GM21528 (cell line): ENCODE measurements at regions not wholly inside any gene's neighbourhood (a gene's known extent, or its start where the extent isn't known, plus 50 kb on each side); places are given as distances from the start of the nearest gene placed in this dataset.

Experiments used
- ATAC-seq: cut with Tn5 transposase; IDR thresholded peaks from one replicate; pipeline ENCODE4 v1.9.1; 2021; ENCODE audit warnings: mild to moderate bottlenecking, moderate library complexity; ENCODE audit not compliant: unreplicated experiment, low FRiP score

DNA sequence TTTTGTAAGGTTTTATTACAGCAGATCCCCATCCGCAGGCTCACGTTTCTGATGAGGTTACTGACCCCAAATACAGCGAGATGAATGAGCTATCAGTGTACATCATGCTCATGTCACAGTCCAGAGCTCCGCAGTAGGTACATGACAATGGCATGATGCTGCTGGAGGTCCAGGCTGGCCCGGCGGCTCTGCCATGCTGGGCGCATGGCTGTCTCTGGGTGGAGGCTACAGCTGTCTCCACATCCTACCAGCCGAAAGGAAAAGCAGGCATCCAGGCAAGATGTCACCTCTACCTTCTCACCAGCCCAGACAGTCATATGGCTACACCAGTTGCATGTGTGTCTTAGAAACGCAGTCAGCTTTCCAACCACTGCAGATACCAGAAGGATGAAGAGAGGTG lies 90.9 kb upstream of the RNF32 start:
- ATAC-seq: no peak

DNA sequence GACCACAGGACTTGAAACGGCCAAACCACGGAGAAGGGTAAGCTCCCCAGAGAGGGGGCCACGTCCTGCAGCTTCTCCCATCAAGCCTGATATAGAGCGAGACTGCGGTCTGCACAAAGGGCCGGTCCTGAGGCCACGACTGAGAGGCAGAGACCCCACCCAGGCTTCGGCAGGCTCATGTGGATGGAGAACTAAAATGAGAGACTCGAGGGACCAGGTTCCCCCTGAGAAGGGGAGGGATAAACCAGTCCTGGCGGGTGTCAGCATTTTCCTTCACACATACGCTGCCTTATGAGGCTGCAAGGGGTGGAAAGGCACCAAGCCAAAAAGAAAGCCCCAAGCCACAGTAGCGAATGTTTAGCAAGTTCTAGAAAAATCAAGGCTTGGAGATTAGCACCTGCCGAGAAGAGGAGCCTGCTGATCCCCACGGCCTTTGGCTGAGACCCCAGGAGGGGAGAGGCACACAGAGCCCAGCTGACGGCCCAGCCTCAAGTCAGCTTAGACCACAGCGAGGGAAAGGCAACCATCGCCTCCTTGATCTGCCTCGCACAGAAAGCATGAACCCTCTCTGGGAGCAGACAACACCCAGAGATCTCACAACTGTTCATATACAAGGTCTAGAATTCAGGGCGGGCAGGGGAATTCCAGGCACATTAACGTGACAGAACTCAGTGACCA lies 92.6 kb upstream of the RNF32 start:
- ATAC-seq: no peak

DNA sequence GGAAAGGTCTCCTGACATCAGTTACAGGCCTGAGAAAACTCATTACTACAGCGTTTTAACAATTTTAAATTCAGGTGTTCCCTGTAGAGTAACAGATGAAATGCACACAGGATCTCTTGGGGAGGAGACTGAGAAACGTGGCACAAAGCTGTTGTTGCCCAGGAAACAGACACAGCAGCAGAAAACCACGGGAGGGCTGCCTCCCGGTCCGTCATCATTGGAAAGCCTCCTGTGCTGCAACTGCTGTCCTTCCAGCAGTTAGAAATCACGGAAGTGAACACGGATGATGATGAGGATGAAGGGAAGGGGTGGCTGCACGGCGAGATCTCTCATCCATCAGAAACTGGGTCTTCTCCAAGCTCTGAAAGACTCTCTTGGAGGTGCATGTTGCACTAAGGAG lies 94.6 kb upstream of the RNF32 start:
- ATAC-seq: no peak

DNA sequence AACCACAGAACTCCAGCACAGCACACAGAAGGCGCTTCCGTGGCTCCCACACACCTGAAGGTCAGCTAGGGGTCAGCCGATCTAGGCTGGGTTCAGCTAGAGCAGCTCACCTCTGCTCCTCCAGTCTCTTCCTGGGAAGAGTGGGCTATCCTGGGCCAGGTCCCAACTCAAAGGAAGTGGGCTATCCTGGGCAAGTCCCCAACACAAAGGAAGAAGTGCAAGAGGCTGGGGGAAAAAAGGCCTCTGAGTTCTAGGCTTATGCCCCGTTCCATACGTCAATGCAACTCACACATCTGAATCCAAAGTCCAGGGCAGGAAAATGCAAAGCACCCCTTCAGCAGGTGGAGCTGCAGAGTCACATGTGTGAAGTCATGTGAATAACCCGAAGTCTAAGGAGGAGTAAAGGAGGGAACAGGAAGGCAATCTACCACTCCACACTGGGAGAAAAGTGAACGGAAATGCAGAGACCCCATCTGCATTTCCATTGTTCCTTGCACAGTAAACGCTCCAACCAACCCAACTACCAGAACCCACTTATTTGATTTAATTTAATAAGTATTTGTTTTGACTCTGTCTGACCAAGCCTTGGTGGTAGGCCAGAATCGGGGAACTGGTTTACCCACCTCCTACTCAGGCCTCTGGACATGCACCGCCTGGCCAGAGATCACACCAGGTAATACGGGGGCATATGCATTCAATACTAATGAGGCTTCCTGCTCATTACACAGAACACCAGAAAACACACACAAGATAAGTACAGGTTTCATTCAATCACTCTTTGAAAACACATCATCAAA lies 95.5 kb upstream of the RNF32 start:
- no peak for ATAC-seq

DNA sequence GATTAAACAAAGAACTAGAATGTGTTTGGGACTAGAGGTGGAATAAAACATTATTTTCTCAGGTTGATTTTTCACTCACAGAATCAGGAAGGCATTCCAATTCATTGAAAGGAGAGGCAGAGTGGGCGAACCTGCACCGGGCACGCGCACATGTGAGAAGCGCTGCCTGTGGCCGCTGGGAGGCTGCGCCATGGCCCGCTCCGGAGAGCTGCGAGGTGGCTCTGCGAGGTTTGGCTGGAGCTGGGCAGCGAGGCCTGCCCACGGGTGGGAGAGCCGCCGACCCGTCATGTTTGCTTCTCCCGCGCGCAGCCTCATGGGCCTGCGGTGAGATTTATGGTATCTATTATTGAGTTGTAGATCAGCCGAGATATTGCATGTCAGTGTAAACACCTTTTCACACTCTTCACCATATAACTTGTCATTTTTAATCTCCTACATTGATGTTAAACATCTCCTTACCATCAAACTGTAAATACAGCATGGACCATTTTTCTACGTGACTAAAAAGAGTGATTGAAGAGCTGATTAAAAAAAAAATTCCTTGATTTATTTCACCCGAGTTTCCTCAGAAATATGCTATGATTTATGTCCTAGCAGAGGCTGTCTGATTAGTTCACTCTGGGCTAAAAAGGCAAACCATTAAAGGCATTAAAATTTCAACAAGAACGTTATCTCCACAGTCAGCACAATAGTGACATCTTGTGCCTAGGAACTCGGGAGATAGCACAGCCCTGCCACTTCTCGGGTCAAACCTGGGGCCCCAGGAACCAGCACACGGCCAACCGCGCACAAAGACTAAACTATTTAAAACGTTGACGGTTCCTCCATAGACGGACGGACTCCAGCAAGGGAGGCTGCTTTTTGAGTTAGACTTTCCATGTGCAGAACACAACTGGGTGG lies 96.6 kb upstream of the RNF32 start:
- no peak for ATAC-seq

DNA sequence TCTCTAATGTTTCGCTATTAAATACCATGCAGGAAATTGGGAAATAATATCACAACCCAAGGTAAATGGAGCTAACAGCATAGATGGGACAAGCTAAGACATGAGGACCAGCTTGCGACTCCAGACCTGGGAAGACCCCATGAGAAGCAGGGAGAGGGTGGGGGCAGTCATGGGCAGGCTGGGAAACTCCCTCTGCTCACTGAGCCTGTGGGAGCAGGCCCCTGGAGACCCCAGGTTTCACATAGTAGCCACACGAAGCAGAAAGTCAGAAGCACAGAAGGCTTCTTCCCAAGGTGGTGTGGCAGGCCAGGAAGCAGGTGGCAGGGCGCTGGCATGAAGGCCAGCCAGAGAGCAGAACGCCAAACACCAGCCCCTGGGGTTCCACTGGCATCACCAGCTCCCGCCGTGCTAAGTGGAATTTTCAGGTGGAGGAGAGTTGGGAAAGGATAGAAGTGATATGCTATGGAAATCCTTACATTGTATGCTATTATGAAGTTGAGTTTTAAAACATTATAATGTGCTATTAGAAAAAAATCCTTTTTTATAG lies 99.9 kb upstream of the RNF32 start:
- no peak for ATAC-seq

DNA sequence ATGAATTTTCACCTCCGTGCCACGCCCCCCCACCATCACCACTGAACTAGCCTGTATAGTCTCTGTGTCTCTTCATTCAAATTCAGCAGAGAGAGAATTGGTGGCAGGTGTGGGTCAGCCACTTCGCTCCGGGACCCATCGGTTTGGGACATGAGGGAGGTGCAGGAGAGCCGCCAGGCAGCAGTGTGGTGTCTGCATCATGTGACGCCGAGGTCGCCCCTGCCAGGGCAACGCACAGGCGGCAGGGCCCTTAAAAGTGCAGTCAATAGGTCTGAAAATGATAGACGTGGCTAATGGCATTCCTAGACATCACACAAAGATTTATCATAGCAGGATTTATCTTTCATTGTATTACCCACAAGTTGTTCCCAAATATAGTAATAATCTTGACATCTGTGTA lies 100.6 kb upstream of the RNF32 start:
- no peak for ATAC-seq

DNA sequence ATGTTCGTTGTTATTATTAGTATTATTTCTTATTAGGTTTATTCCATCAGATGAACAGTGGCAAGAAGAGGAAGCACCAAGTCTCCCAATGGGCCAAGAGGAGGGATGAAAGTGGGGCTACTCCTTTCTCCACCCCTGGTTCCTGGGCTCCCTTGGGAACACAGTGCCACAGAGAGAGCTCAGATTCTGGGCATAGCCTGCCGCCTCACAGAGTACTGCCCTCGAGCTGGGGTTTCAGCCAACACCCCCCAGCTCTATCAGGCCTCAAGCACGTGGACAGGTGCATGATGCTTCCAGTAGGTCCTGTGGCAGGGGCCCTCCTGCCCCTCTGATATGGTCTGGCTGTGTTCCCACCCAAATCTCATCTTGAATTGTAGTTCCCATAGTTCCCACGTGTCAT lies 103.6 kb upstream of the RNF32 start:
- no peak for ATAC-seq

DNA sequence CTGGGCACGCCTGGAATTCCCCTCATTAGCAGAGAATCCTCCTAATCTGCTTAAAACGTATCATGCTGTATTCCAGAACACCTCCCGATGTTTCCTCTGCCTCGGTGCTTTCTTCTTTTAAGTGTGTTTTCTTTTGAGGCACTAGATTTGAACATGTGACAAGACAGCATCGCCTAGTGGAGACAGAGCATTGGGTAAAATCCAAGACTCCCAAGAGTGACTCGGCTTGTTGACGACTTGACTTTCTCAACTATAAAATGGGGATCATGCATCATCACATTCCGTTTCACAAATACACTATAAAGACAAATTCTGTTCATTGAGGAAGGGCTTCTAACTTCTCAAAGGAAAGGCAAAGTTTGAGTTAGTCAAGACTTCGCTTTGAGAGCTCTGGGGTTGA lies 105.6 kb upstream of the RNF32 start:
- ATAC-seq: no peak

DNA sequence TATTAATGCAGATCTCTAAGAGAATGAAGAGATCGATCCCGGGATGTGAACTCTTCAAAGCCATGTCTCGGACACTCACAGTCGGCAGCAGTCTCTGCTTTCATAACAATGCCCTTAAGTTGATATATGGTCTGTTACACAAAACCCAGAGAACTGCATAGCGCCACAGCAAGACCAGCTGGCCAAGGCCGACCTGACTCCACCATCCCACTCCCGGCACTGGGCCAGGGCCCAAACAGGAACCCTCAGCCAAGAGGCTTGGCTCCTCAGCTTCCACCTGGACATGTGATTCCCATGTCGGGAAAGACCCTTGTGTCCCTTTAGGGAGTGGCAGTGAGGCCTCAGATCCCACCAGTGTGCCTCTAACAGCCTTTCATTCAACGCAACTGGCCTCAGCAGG lies 106.6 kb upstream of the RNF32 start:
- ATAC-seq: no peak

DNA sequence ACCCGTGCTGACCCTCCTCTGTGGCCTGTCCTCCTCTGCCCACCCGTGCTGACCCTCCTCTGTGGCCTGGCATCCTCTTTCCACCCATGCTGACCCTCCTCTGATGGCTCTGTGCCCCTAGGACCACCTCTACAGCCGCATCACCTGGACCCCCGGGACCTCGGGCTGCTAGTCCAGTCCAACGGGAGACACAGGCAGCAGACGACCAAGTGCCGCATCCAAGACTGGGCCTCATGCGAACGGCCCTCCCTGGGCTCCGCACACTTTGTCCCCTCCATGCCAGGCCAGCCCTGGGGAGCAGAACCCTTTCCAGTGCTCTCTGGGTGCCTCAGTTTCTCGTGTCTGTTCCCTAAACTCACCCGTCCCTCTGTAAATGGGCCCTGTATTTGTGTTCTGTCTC lies 107.2 kb upstream of the RNF32 start:
- no peak for ATAC-seq

DNA sequence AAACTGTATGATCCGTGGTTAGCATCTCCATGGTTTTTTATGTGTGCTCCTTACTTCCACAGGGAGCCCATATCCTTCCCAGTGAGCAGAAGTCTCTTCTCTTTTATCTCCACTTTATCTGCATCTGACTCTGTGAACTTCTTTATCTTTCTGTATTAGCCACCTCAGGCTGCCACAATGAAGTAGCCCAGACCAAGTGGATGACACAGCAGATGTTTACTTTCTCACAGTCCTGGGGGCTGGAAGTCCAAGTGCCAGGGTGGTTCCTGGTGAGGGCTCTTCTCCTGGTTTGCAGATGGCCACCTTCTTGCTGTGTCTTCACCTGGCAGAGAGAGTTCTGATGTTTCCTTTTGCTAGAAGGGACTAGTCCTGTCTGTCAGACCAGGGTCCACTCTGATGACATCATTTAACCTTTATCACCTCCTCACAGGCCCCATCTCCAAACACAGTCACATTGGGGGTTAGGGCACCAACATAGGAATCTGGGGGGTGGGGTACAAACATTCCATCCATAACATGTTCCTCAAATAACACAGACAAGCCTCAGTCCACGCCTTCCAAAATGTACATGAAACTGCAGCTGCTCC lies 108.5 kb upstream of the RNF32 start:
- ATAC-seq: no peak

DNA sequence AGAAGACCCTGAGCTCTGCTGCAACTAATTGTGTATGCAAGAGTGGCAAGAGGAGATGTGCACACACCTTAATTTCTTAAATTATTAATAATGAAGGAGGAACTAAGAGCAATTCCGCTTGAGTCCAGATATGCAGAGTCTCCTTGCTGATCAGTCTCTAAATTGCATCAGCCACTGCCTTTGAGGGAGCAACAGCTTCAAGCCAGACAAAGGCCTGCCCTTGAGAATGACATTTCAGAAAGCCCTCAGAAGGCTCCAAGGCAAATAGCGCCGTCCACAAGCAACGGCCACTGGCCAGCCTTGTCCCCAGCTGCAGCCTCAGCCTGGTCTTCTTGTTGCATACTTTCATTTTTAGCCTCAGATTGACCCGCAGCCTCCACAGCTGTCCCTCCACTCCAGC lies 110.6 kb upstream of the RNF32 start:
- ATAC-seq: no peak

DNA sequence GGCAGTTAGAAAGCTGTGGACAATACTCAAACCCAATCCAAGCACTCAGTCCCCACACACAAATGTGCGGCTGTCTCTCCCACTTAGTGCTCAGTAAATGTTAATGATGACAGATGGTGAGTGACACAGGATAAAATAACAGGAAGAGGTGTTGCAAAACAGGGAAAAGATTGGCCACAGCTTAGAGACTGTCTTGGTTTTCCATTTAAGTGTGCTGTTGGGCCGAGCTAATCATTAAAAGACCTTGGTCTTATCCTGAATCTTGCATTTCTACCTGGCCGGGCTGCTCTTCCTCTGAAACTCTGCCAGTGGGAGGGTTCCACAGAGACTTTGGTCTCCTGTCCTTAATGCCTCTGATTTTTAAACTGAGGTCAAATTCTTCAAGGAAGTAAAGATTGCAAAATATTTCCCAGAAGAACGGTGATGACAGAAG lies 113.1 kb upstream of the RNF32 start:
- ATAC-seq: no peak

DNA sequence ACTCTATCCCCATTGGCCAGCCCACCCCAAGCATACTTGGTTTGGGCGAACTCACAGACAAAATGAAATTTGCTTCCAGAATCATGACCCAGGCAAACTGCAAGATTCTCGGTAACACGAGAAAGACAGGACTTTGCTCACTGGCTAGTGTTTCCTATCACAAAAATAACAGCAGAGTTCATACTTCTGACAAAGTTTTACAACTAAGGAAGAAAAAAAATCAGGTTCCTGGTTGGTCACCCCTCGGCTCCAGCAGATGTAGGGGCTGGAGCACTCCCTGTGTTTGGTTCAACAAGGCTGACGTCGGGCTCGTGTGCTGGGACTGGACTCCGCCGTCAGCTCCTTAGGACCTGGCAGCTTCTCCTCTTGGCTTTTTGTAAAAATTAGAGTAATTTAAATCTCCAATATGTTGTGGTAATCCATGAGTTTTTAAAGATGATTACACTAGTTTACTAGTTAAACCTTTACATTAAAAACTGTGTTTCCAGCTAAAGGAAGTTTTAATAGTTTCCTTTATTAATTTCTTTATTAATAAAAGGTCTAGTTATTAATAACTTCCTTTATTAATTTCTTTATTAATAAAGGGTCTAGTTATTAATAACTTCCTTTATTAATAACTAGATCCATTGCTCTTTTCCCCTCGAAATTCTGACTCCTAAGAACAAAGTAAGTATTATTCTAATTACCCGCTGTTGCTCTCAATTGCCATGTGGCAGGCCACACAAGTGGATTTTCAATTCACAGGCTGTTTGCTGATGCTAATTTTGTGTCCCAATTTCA lies 115.6 kb upstream of the RNF32 start:
- ATAC-seq: no peak

DNA sequence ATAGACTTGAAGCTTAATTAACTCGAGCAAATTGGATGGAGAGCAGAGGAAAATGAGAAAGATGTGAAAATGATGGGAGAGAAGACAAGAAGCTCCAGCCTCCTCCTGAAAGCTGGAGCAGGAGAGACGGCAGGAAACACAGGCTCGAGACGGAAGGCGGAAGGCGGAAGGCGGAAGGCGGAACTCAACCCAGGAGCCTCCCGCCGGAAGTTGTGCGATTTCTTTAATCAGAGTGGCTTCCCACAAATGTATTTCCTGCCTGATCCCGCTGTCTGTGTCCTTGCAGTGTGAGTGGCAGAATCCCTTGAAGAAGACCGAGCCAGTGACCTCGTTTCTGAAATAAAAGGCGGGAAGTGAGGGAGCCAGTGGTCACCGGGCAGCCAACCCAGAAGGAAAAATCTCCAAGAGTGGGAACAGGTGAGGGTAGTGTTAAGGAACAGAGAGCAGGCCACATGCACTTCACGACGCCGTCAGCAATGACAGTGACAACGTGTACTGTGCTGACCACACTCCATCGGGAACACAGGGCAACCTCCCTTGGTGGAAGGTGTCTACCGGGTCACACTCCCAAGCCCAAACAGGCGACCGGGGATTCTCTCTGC lies 117.0 kb upstream of the RNF32 start:
- ATAC-seq: no peak

DNA sequence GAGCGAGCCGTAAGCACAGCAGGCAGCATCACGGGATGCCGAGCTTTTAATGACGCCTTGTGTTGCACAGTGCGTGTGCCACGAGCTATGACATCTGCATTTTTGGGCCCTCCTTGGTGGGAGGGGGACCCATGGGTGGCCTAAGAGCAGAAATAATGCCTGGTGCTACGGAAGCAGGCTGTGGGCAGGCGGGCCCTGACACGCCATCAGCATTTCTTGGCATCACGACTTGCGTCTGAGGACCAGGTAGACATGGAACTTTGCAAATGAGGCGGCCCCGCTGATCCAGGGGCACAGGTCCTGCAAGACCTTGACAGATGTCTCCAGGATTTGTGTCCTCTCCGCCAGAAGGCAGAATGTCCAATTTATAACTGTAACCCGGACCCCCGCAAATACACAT lies 117.8 kb upstream of the RNF32 start:
- no peak for ATAC-seq

DNA sequence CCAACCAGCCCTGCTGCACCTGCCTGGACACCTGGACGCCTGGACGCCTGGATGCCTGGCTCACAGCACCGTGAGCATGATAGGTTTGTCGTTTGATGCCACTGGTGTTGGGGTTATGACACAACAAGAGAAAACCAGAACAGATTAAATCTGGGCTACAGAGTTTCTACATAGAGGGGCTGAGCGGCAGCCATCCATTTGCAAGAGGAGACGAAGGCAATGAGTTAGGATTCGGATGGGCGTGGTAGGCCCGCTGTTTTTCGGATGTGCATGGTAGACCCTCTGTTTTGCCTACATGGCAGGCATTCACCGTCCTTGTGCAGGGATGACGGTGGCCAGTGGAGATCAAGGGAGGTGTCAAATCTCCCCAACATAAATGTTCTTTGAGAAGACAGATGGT lies 121.5 kb upstream of the RNF32 start:
- ATAC-seq: no peak

DNA sequence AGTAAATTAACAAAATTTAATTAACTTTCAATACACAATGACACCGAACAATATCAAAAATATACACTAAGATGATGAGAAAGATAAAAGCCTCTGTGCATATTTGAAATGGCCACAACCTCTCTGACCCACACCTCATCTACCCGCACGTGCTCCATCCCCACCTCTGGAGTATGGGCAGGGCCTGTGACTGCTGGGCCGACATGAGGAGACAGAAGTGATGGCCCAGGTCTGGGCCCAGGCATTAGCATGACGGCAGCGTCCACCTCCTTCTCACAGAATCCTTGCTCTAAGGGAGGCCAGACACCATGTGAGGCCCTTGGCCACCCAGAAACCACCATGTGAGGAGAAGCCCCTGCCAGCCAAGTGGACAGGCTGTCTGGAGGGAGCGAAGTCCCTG lies 122.1 kb upstream of the RNF32 start:
- no peak for ATAC-seq
